HEK293 (cell line): ENCODE measurements at regions not wholly inside any gene's neighbourhood (a gene's known extent, or its start where the extent isn't known, plus 50 kb on each side); places are given as distances from the start of the nearest gene placed in this dataset.

Experiments
- CTCF ChIA-PET: fragments of 350-600 bp; formaldehyde crosslinking; extraction: SDS; loops from one replicate; lab custom pipeline; 2021; ENCODE audit warnings: antibody characterized with exemption; lab: Yijun Ruan, JAX
- POLR2A ChIA-PET: fragments of 300-600 bp; formaldehyde crosslinking; extraction: SDS; loops from one replicate; lab custom pipeline; 2020; ENCODE audit warnings: antibody characterized with exemption, inconsistent platforms; lab: Yijun Ruan, JAX
- H3K27ac ChIP-seq: fragments of 200-500 bp; sonication (Bioruptor generic); 2 replicates; pipeline ENCODE4 v1.5.1; 2014; ENCODE audit warnings: low read depth, low read length, control low read depth, inconsistent platforms; ENCODE audit errors: extremely low read depth
- H3K36me3 ChIP-seq, 2 experiments: fragments of 200-500 bp in 1 of 2; sonication (Bioruptor generic) in 1 of 2; 1 replicate in 1 of 2; 2 replicates in 1 of 2; pipeline ENCODE4 v1.5.1; 2014 to 2017; ENCODE audit warnings: inconsistent platforms in 2 of 2, low read length in 2 of 2; ENCODE audit not compliant: control insufficient read depth in 2 of 2, insufficient read depth in 1 of 2
- H3K4me1 ChIP-seq: fragments of 200-500 bp; sonication (Bioruptor generic); 2 replicates; pipeline ENCODE4 v1.5.1; 2014; ENCODE audit warnings: mild to moderate bottlenecking, low read length, inconsistent platforms; ENCODE audit not compliant: control insufficient read depth, insufficient read depth
- H3K4me3 ChIP-seq: 2 replicates; pipeline ENCODE4 v1.5.1; 2011; ENCODE audit warnings: low read depth, mild to moderate bottlenecking, control low read depth, low read length, moderate library complexity
- H3K9me3 ChIP-seq: fragments of 200-500 bp; sonication (Bioruptor generic); 2 replicates; pipeline ENCODE4 v1.5.1; 2014; ENCODE audit warnings: low read depth, low read length, inconsistent platforms; ENCODE audit not compliant: control insufficient read depth, insufficient read depth
- CTCF ChIP-seq: fragments of 450-650 bp; formaldehyde crosslinking; IDR thresholded peaks from 2 replicates; pipeline ENCODE4 v1.5.1; 2016; ENCODE audit warnings: missing biosample characterization, missing genetic modification characterization
- GFI1B ChIP-seq: fragments of 450-650 bp; formaldehyde crosslinking; IDR thresholded peaks from 2 replicates; pipeline ENCODE4 v1.5.1; 2016; ENCODE audit warnings: missing biosample characterization, missing genetic modification characterization
- HOXC10 ChIP-seq: sonication (generic); formaldehyde crosslinking; IDR thresholded peaks from 2 replicates; pipeline ENCODE4 v1.8.1; 2023; ENCODE audit warnings: mild to moderate bottlenecking, missing genetic modification reagents
- PRDM1 ChIP-seq: fragments of 450-650 bp; formaldehyde crosslinking; IDR thresholded peaks from 2 replicates; pipeline ENCODE4; 2016; ENCODE audit warnings: missing biosample characterization, missing genetic modification characterization
- REST ChIP-seq: fragments of 450-650 bp; formaldehyde crosslinking; IDR thresholded peaks from 2 replicates; pipeline ENCODE4 v1.5.1; 2016; ENCODE audit warnings: missing biosample characterization, missing genetic modification characterization
- SALL2 ChIP-seq: fragments of 450-650 bp; formaldehyde crosslinking; IDR thresholded peaks from 2 replicates; pipeline ENCODE4 v1.5.0; 2017; ENCODE audit warnings: missing biosample characterization, mild to moderate bottlenecking, missing genetic modification characterization, borderline replicate concordance
- ZBTB21 ChIP-seq: fragments of 450-650 bp; formaldehyde crosslinking; IDR thresholded peaks from 2 replicates; pipeline ENCODE4 v1.5.1; 2017; ENCODE audit warnings: missing biosample characterization, missing genetic modification characterization
- ZNF10 ChIP-seq: fragments of 450-650 bp; formaldehyde crosslinking; IDR thresholded peaks from 2 replicates; pipeline ENCODE4 v1.5.1; 2017; ENCODE audit warnings: missing biosample characterization, missing genetic modification characterization
- ZNF112 ChIP-seq: fragments of 450-650 bp; formaldehyde crosslinking; IDR thresholded peaks from 2 replicates; pipeline ENCODE4 v1.5.0; 2017; ENCODE audit warnings: missing biosample characterization, missing genetic modification characterization
- ZNF133 ChIP-seq: fragments of 450-650 bp; formaldehyde crosslinking; IDR thresholded peaks from 2 replicates; pipeline ENCODE4 v1.5.1; 2016; ENCODE audit warnings: missing biosample characterization, missing genetic modification characterization
- ZNF140 ChIP-seq: fragments of 450-650 bp; formaldehyde crosslinking; IDR thresholded peaks from 2 replicates; pipeline ENCODE4 v1.5.1; 2016; ENCODE audit warnings: missing biosample characterization, missing genetic modification characterization
- ZNF18 ChIP-seq: fragments of 450-650 bp; formaldehyde crosslinking; IDR thresholded peaks from 2 replicates; pipeline ENCODE4 v1.5.1; 2016; ENCODE audit warnings: missing biosample characterization, missing genetic modification characterization
- ZNF292 ChIP-seq: fragments of 450-650 bp; formaldehyde crosslinking; IDR thresholded peaks from 2 replicates; pipeline ENCODE4 v1.5.1; 2016; ENCODE audit warnings: low read depth, missing biosample characterization, missing genetic modification characterization, borderline replicate concordance
- ZNF514 ChIP-seq: fragments of 450-650 bp; formaldehyde crosslinking; IDR thresholded peaks from 2 replicates; pipeline ENCODE4 v1.5.1; 2016; ENCODE audit warnings: missing biosample characterization, missing genetic modification characterization
- ZNF561 ChIP-seq: fragments of 450-650 bp; IDR thresholded peaks from 2 replicates; pipeline ENCODE4 v1.5.1; 2018; ENCODE audit warnings: missing biosample characterization, missing genetic modification characterization, borderline replicate concordance
- ZNF768 ChIP-seq: fragments of 450-650 bp; formaldehyde crosslinking; IDR thresholded peaks from 2 replicates; pipeline ENCODE4 v1.5.1; 2018; ENCODE audit warnings: missing biosample characterization, mild to moderate bottlenecking, missing genetic modification characterization
- ZSCAN23 ChIP-seq: fragments of 450-650 bp; formaldehyde crosslinking; IDR thresholded peaks from 2 replicates; pipeline ENCODE4 v1.5.1; 2016; ENCODE audit warnings: missing biosample characterization, missing genetic modification characterization
- TF ChIP-seq, protein P1 (sequence below): fragments of 450-650 bp; formaldehyde crosslinking; IDR thresholded peaks from 2 replicates; pipeline ENCODE4 v1.5.1; 2016; ENCODE audit warnings: missing biosample characterization, missing genetic modification characterization
- TF ChIP-seq, protein P2 (sequence below): fragments of 450-650 bp; formaldehyde crosslinking; optimal IDR thresholded peaks from 2 replicates; pipeline ENCODE3; 2016; ENCODE audit warnings: missing biosample characterization, mild to moderate bottlenecking, missing genetic modification characterization
- TF ChIP-seq, protein P3 (sequence below): fragments of 450-650 bp; formaldehyde crosslinking; IDR thresholded peaks from 2 replicates; pipeline ENCODE4 v1.5.1; 2016; ENCODE audit warnings: missing biosample characterization, missing genetic modification characterization, low read depth
- TF ChIP-seq, protein P4 (sequence below): fragments of 450-650 bp; formaldehyde crosslinking; IDR thresholded peaks from 2 replicates; pipeline ENCODE4 v1.5.1; 2017; ENCODE audit warnings: missing biosample characterization, missing genetic modification characterization

DNA sequence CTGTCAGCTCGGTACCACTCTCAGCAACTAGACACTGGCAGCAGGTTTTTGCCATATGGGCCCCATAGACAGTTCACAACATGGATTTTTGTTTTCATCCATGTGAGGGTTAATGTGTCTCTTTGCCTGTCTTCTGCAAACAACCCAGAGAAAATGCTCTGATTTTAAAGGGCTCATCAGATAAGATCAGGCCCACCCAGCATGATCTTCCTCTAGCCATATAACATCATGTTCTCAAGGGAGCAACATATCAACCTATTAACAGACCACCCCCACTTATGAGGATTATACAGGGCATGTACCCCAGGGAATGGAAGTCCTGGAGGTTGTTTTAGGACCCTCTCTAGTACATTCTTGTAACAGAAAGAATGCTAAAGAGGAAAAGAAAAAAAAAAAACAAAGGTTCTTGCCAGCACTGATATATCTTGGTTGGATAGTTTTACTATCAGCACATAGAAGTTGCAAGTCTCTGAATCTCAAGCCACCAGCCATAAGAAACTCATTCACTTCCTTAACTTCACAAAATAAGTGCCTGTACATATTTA is 1015.1 kb downstream of the TLE4 start (continued):
- TF ChIP-seq ZNF10 (tag by site-specific recombination) (no peak), ZBTB21 (tag by site-specific recombination) (no peak)
- TF ChIP-seq, protein P1, sequence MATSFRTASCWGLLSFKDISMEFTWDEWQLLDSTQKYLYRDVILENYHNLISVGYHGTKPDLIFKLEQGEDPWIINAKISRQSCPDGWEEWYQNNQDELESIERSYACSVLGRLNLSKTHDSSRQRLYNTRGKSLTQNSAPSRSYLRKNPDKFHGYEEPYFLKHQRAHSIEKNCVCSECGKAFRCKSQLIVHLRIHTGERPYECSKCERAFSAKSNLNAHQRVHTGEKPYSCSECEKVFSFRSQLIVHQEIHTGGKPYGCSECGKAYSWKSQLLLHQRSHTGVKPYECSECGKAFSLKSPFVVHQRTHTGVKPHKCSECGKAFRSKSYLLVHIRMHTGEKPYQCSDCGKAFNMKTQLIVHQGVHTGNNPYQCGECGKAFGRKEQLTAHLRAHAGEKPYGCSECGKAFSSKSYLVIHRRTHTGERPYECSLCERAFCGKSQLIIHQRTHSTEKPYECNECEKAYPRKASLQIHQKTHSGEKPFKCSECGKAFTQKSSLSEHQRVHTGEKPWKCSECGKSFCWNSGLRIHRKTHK (tag by site-specific recombination), result no peak
- TF ChIP-seq, protein P2, sequence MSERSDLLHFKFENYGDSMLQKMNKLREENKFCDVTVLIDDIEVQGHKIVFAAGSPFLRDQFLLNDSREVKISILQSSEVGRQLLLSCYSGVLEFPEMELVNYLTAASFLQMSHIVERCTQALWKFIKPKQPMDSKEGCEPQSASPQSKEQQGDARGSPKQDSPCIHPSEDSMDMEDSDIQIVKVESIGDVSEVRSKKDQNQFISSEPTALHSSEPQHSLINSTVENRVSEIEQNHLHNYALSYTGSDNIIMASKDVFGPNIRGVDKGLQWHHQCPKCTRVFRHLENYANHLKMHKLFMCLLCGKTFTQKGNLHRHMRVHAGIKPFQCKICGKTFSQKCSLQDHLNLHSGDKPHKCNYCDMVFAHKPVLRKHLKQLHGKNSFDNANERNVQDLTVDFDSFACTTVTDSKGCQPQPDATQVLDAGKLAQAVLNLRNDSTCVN (tag by site-specific recombination), result no peak

DNA sequence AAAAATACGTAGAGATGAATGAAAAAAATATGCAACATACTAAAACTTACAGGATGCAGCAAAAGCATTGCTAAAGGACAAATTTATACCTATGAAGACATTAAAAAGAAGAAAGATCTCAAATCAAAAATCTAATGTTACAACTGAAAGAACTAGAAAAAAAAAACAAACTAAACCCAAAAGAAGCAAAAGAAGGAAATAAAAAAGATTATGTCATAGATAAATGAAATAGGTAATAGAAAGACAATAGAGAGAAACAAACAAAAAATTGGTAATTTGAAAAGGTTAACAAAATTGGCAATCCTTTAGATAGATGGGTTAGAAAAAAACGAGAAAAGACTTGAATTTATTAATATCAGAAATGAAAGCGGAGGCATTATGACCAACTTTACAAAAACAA is 1000.2 kb downstream of the TLE4 start:
- Histone ChIP-seq H3K36me3 (no peaks in the 10 kb centered on the region), H3K9me3 (no peaks in the 10 kb centered on the region; the same call in 1 of the 2 replicates), H3K4me3 (no peak overlapping the region), H3K27ac (no peak overlapping the region), H3K4me1 (no peaks in the 10 kb centered on the region)
- TF ChIP-seq ZNF292 (tag by site-specific recombination) (no peak), ZSCAN23 (tag by site-specific recombination) (no peak), ZNF112 (no peak), SALL2 (tag by site-specific recombination) (no peak), ZNF140 (no peak)
- TF ChIP-seq, protein P3, sequence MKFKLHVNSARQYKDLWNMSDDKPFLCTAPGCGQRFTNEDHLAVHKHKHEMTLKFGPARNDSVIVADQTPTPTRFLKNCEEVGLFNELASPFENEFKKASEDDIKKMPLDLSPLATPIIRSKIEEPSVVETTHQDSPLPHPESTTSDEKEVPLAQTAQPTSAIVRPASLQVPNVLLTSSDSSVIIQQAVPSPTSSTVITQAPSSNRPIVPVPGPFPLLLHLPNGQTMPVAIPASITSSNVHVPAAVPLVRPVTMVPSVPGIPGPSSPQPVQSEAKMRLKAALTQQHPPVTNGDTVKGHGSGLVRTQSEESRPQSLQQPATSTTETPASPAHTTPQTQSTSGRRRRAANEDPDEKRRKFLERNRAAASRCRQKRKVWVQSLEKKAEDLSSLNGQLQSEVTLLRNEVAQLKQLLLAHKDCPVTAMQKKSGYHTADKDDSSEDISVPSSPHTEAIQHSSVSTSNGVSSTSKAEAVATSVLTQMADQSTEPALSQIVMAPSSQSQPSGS, result peak; percentile 85
- POLR2A ChIA-PET, result no interaction called here
- CTCF ChIA-PET, result no interaction called here

GRCh38 chr9:80569236-80569635 is 997.5 kb downstream of the TLE4 start:
- H3K36me3 ChIP-seq, result no peaks in the 10 kb centered on the region
- H3K4me3 ChIP-seq, result no peak overlapping the region
- ChIA-PET CTCF (interaction anchor here (0.6 to 0.7 kb wide), 2 partner anchors 457 to 537 kb away, joined by 3 read pairs; no protein-coding TSS in a partner anchor), POLR2A (no interaction called here)
- no peaks in the 10 kb centered on the region; the same call in 1 of the 2 replicates for H3K9me3 ChIP-seq
- no peaks in the 10 kb centered on the region for H3K4me1 ChIP-seq
- H3K27ac ChIP-seq, result no peak overlapping the region
- no peak for TF ChIP-seq GFI1B
- TF ChIP-seq ZNF133, result no peak
- TF ChIP-seq PRDM1 (tag by site-specific recombination), result no peak
- no peak for TF ChIP-seq CTCF (tag by site-specific recombination)
- no peak for TF ChIP-seq REST (tag by site-specific recombination)
- TF ChIP-seq ZNF768 (tag by site-specific recombination), result no peak
- TF ChIP-seq ZNF561 (tag by site-specific recombination), result no peak
- TF ChIP-seq HOXC10 (CRISPR knock-in tag), result no peak
- no peak for TF ChIP-seq ZNF514 (tag by site-specific recombination)
- TF ChIP-seq, protein P4, sequence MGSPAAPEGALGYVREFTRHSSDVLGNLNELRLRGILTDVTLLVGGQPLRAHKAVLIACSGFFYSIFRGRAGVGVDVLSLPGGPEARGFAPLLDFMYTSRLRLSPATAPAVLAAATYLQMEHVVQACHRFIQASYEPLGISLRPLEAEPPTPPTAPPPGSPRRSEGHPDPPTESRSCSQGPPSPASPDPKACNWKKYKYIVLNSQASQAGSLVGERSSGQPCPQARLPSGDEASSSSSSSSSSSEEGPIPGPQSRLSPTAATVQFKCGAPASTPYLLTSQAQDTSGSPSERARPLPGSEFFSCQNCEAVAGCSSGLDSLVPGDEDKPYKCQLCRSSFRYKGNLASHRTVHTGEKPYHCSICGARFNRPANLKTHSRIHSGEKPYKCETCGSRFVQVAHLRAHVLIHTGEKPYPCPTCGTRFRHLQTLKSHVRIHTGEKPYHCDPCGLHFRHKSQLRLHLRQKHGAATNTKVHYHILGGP (tag by site-specific recombination), result no peak
- no peak for TF ChIP-seq ZNF18 (tag by site-specific recombination)
